NCI-H2029 treated with DMSO at 0.1 percent for 48 hours (cell line): ENCODE measurements at regions not wholly inside any gene's neighbourhood (a gene's known extent, or its start where the extent isn't known, plus 50 kb on each side); places are given as distances from the start of the nearest gene placed in this dataset.
A peak's percentile ranks its signal among the peaks of the same experiment; 100 is the strongest.

ENCODE experiments used
- DNase-seq: peaks from one replicate; lab custom pipeline; 2025; lab: John Stamatoyannopoulos, UW

DNA sequence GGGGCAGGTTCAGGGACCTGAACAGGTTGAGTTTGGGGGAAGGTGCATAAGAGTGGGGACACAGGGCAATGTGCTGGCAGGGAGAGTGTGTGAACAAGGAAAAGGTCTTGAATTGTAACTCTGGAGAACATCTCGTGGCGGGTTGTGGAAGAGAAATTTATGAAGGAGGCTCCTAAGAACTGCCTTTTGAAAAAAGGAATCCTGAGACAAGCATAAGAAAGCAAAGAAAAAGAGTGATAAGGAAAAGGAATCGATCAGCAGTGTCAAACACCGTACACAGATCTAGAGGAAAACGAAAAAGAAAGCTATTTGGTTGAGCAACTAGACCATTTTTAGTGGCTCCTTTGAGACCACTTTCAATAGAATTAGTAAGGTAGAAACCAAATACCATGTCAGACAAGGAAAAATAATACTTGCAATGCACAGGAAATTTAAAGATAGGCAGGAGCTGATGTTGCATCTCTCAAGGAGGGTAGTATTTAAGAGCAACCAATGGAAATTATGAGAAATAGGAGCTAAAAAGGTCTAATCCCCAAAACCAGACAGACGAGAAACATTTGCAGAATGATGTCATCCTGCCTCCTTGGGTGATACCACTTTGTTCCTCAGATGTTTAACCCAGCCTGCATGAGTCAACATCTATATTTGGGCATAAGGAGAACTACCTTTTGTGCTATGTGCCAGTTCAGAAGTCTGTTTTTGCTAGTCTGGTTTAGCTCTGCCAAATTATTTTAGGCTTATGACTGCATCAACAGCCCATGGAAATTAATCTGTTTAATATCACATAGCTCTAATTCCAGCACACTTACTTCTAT lies 64.5 kb upstream of the STK38L start:
- peak; percentile 74 for DNase-seq

DNA sequence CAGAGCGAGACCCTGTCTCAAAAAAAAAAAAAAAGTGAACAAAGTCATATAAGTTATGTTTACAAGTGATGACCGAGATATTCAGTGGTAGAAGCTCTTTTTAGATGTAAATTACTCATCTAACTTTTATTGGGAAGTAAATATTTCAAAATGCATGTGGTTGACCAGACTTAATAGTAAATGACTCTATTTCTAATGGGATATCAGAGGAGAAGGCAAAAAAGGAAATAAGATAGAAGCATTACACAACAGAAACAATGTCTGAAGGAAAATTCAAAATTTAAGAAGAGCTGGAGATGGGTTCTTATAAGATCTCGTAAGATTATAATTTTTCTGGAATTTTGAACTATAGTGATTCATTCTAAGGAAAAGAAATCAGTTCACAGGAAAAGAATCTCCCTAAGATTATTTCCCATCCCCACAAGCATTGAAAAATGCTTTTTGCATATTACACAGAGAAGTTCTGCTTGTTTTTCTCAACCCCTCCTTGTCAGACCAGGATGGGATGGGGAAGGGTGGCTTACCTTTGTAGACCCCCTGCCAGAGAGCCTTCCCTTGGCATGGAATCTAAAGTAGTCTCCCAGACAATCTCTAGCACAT lies 63.1 kb upstream of the STK38L start:
- no peak for DNase-seq

DNA sequence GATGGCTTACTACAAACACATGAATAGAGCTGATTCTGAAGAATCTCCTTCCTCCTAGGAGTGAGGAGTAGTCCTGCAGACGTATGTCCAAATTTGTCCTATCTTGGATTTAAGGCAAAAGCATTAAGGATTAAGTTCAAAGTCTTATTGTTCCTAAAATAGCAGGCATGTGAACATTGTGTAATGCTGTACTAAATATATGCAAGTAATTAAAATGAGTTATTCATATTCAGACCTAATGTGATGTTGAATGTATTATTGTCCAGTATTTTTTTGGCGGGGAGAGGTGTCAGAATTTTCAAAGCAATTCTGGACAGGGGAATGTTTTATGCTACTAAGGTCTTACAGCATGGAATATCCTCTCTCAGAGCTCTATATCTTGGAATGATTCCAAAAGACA lies 60.7 kb upstream of the STK38L start:
- DNase-seq: no peak

DNA sequence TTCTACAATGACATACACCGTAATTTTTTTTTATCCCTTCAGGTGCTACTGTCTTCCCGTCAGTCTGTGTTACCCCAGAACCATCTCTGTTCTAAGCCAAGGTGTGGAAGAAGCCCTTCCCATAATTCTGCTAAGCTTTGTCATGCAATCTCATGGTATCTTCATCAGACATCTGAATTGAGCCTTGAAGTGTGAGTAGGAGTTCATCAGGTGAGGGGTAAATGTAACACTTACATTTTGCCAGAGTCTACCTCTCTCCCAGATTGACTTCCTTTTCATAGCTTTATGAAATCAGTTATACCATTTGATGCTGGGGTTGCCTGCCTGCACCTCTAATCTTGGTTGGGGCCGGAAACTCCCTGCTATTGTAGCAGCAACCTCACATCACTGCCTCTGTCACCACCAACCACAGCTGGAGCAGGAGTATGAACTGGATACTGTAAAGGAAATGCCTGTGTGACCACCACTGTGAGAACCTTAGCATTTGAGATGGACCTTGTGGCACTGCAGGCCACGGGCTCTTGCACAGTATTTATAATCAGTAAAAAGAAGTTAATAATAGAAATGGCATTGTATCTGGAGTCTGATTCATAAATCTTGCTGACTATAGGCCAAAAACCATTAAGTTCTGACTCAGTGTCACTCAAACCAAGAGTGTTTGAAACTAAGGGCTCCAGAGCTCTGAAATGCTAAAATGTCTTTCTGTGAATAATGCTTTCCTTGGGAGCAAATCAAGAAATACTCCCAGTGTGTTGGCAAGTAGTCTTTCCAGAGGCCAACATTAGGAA lies 58.7 kb upstream of the STK38L start:
- DNase-seq: no peak

DNA sequence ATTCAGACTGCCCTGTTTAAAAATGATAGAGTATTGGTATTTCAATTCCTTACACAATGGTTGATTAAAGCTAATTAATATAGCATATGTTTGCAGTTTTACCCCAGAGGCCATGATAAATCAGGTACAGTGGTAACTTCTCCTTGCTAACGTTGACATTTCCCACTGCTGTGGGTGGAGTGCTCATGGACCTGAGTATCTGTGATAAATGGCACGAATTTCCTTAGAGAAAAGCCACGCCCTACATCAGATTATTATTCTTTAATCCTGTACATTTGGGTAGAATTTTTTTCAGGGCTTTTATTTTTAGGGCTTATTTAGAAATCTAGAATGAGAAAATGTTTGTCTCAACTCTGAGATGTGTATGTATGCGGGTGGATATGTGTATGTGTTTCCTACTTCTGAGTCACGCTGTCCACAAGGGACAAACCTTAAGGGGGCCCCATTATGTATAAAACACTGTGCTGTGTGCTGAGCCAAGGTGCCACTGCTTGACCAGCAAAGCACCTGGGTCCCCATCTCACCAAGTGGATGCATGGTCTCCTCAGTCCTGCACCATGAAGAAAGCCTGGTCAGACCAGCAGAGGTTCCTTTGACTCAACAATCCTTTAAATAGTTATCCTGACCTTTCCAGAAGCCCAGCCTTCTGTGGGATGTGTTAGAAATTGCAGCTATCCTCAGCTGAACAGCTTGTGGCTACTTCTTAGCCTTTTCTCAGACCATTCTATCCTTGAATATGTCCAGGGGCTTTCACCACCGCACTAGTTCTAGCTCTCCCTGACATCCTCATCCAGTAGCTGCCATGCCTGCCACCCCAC lies 57.9 kb upstream of the STK38L start:
- DNase-seq: no peak

DNA sequence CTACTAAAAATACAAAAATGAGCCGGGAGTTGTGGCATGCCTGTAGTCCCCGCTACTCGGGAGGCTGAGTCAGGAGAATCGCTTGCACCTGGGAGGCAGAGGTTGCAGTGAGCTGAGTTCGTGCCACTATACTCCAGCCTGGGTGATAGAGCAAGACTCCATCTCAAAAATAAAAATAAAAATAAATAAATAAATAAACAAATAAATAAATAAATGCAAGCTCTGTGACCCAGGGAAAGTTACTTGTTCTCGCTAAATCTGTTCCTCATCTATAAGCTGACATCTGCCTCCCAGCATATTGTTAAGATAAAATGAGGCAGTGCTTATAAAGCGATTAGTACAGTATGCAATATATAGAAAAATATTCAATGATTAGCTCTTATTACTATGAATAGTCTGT lies 56.4 kb upstream of the STK38L start:
- no peak for DNase-seq

DNA sequence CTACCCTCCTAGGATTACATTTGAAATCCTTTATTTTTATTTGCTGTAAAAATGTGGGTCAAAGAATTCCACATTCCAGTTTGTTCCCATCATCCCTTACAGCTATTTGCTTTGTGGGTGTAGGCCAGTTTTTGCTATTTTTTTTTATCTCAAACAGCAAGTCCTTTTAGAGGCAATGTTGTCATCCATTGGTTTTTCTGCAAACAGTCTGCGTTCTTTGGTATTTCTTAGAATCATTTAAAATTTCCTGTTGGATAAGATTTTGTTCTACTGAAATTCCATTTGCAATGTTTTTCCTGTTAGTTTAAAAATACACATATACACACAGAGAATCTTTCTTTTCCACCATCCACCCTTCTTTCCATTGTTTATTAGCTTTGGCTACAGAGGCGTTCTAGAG lies 53.3 kb upstream of the STK38L start:
- DNase-seq: no peak

DNA sequence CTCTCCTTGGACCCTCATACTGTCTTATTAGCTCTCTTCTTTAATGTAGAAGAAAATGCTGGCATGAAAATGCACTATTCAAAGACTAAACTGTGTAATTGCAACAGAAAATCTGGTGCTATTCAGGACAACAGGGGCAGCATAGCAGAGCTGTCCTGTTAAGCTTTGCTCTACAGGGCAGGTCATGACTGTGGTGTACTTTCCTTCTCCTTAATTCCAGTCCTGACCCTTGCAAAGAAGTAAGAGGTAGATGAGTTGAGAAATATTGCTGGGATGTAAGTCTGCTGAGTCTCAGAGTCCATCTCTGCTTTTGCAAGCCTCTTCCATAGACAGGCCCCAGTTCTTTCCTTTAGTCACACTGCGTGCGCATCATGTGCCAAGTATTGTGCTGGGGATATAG lies 52.6 kb upstream of the STK38L start:
- DNase-seq: no peak

DNA sequence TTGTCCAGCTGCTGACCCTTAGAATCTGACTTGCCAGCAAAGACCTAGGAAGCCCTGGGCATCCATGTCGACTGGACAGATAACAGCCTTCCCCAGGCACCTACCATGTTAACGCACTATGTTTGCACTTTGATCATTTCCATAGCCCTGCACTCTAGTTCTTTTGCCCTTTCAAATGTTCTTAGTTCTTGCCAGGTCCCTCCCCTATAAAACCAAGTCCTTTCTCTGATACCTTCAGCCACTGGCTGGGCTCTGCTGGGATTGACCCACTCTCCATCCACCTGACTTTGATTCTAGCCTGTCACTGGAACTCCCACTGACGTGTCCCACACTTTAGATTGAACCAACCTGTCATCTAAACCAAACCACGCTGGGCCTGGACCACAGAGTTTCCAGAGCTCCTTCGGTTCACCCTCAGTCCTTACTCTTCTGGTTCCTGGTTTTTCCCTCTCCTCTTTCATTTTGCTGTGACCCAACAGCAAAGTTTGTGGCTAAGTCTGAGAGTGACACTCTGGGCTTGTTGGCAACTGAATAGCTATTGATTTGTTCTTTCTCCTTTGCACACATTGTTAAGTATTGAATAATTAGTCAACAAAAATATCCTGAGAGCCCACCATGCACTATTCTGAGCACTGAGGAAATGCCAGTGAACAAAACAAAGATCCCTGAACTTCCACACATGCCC lies 51.8 kb upstream of the STK38L start:
- no peak for DNase-seq

DNA sequence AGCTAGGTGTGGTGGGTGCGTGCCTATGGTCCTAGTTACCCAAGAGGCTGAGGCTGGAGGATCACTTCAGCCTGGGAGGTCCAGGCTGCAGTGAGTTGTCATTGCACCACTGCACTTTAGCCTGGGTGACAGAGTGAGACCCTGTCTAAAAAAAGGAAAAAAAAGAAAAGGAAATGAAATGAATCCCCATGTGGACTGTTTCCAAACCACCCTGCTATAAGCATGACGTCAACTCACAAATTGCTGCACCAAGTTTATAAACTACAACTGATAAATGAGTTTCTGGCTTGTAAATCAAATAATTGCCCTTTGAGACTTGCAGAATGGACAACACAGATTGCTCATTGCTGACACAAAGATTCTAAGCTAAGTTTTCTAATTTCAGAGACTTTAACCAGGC lies 51.0 kb upstream of the STK38L start:
- no peak for DNase-seq

DNA sequence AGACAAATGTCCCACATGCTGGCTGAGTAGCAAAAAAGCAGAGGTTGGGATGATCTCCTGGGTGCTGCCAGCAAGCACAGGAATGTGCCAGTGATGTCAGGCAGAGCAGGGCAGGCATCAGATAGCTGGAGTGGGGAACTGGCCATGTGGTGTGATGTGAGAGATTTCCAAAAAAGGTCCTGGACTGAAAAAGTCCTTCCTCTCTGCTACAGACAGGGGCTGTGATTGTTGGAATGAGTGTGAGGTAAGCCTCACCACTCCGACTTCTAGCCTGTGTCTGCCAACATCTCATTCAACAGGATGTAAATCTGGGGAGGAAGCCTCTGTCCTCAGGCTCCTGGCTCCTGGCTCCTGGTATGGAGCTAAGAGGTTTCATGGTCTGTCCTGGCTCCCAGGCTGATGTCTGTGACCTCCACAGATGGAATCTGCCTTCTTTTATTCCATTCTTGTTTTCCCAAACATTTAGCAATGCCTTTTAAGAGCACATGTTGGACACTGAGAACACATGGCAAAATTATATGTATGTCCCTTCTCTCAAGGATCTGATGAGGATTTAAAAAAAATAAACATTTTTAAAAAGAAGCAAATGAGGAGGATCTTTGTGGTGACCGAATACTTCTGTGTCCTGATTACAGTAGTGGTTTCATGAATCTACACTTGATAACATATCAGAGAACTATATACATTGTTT lies 50.1 kb upstream of the STK38L start:
- no peak for DNase-seq
